Mesodermal cell (in vitro differentiated cells): ENCODE measurements at regions not wholly inside any gene's neighbourhood (a gene's known extent, or its start where the extent isn't known, plus 50 kb on each side); places are given as distances from the start of the nearest gene placed in this dataset.
A peak's percentile ranks its signal among the peaks of the same experiment; 100 is the strongest.

Experiments used
- H3K27ac ChIP-seq: 2 replicates; pipeline ENCODE4 v1.7.0; 2013; ENCODE audit warnings: mild to moderate bottlenecking, low read depth, low read length, moderate library complexity; ENCODE audit not compliant: severe bottlenecking
- H3K36me3 ChIP-seq: 2 replicates; pipeline ENCODE4 v1.7.1; 2013; ENCODE audit warnings: mild to moderate bottlenecking, low read length, moderate library complexity; ENCODE audit not compliant: control insufficient read depth, insufficient read depth
- H3K4me1 ChIP-seq: one replicate; pipeline ENCODE4 v1.7.1; 2013; ENCODE audit warnings: mild to moderate bottlenecking, low read length; ENCODE audit not compliant: insufficient read depth, control insufficient read depth, poor library complexity, severe bottlenecking
- H3K4me3 ChIP-seq: 2 replicates; pipeline ENCODE4 v1.7.0; 2013; ENCODE audit warnings: low read length, control low read depth, mild to moderate bottlenecking; ENCODE audit not compliant: insufficient read depth, poor library complexity, severe bottlenecking; ENCODE audit errors: extremely low read depth
- H3K9me3 ChIP-seq: 2 replicates; pipeline ENCODE4 v1.7.1; 2013; ENCODE audit warnings: mild to moderate bottlenecking, low read length, moderate library complexity; ENCODE audit not compliant: control insufficient read depth
- WGBS, 2 experiments: methylation state at CpG; one replicate each; pipeline ENCODE4 v1.1.5; 2013; ENCODE audit warnings: missing lambda C conversion rate in 2 of 2; ENCODE audit not compliant: insufficient coverage in 2 of 2; 5-methylcytosine and 5-hydroxymethylcytosine counted together

GRCh38 chr7:35552691-35553090 is 142.2 kb downstream of the HERPUD2 start:
- H3K4me3 ChIP-seq = no peak overlapping the region
- H3K9me3 ChIP-seq = no peaks in the 10 kb centered on the region
- WGBS, 2 experiments = 57 to 92% methylated on average over 1 to 2 of the region's 2 CpGs
- no peaks in the 10 kb centered on the region for H3K36me3 ChIP-seq
- no peak overlapping the region for H3K27ac ChIP-seq
- H3K4me1 ChIP-seq = no peaks in the 10 kb centered on the region

- Histone ChIP-seq H3K9me3 (no peaks in the 10 kb centered on the region), H3K4me1 (no peaks in the 10 kb centered on the region), H3K36me3 (no peaks in the 10 kb centered on the region), H3K4me3 (no peak overlapping the region), H3K27ac (no peak overlapping the region)
- 44 to 50% methylated on average over 3 of the region's 3 CpGs for WGBS, 2 experiments
Observed at GRCh38 chr7:35551321-35552081, 143.4 kb downstream of the HERPUD2 start.

DNA sequence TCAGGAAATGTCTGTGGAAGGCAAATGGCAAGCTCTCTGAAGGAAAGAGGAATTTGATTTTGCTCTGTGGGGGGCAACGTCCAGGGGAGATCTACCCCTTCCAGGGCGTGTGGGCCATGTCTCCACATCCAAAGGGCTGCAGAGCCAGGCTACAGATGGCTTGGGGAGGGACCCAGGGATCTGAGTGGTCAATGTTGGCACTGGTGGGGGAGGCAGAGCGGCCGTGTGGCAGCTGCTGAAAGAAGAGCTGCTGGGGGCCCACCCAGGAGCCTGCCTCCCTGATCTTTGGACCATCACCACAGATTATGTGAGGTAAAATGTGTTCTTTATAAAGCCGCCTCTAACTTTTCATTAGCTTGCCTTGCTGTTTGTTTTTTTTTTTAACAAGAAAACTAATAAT is 144.1 kb downstream of the HERPUD2 start:
- no peak overlapping the region for H3K4me3 ChIP-seq
- no peaks in the 10 kb centered on the region for H3K9me3 ChIP-seq
- no peak overlapping the region for H3K27ac ChIP-seq
- no peaks in the 10 kb centered on the region for H3K36me3 ChIP-seq
- 88% methylated on average over 4 of the region's 5 CpGs; no CpG with 5 or more reads in 1 of the 2 experiments for WGBS, 2 experiments
- H3K4me1 ChIP-seq = no peaks in the 10 kb centered on the region

GRCh38 chr7:35549781-35550180 is 145.2 kb downstream of the HERPUD2 start:
- H3K27ac ChIP-seq = no peak overlapping the region
- H3K9me3 ChIP-seq = no peaks in the 10 kb centered on the region
- WGBS, 2 experiments = 83 to 100% methylated on average over 1 to 3 of the region's 3 CpGs
- H3K4me3 ChIP-seq = no peak overlapping the region
- H3K36me3 ChIP-seq = no peaks in the 10 kb centered on the region
- H3K4me1 ChIP-seq = no peaks in the 10 kb centered on the region

DNA sequence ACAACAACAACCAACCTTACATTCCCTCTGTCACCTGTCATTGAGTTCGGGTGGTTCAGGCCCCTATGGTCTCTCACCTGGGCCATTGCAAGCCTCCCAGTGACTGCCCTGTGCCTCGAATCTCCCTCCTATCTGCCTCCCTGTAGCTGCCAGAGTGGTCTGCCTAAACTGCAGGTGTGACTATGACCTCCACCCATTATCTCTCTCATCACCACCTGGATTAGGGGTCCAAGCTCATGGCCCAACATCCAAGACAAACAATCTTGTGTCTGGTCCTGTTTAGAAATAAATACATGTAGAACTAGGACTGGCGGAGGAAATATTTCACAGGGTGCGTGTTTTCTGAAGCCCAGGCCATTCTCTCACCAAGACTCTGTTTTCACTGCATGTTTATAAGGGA is 146.6 kb downstream of the HERPUD2 start:
- Histone ChIP-seq H3K36me3 (no peaks in the 10 kb centered on the region), H3K4me3 (no peak overlapping the region), H3K9me3 (no peaks in the 10 kb centered on the region), H3K27ac (no peak overlapping the region), H3K4me1 (no peaks in the 10 kb centered on the region)
- WGBS, 2 experiments = 88 to 93% methylated on average over 4 of the region's 4 CpGs

- 89 to 100% methylated on average over 4 to 6 of the region's 7 CpGs for WGBS, 2 experiments
- no peaks in the 10 kb centered on the region for H3K4me1 ChIP-seq
Observed at GRCh38 chr7:35546691-35547429, 148.1 kb downstream of the HERPUD2 start.

GRCh38 chr7:35545831-35546230 is 149.1 kb downstream of the HERPUD2 start:
- Histone ChIP-seq H3K4me3 (no peak overlapping the region), H3K4me1 (no peaks in the 10 kb centered on the region), H3K27ac (no peak overlapping the region), H3K9me3 (no peaks in the 10 kb centered on the region), H3K36me3 (no peaks in the 10 kb centered on the region)
- WGBS, 2 experiments = 92 to 100% methylated on average over 2 to 4 of the region's 5 CpGs

More at GRCh38 chr7:35546691-35547429, 148.1 kb downstream of the HERPUD2 start:
- Histone ChIP-seq H3K36me3 (no peaks in the 10 kb centered on the region), H3K27ac (no peak overlapping the region), H3K9me3 (no peaks in the 10 kb centered on the region), H3K4me3 (no peak overlapping the region)

DNA sequence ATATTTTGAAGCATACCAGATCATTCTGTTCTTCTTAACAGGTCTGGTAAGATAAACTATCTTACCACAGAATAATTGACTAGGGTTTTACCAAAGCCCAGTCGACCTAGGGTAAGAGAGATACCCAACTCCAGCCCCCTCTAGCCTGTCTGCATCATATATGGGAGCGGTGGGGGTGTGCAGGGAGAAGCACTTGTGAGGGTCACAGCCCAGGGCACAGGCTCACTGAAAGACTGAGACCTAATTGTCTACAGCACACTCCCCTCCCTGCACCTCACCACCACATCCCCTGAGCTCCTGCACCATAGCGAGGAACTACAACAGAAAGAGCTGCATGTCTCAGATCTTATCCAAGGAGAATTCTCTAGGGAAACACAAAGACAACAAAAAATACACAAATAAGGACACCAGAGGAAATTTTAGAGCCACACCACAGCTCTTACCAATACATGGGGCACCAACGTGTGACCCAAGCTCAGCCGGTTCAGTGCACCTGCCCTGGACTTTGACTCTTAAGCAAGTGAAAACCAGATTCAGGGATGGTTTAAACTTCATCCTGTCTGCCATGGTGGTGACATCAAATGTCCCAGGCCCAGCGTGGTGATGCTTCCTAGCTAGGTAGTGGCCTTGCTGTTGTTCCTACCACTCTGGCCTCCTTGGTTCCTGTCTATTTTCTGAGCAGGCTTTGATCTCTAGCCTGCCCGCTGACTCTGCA is 150.8 kb downstream of the HERPUD2 start:
- Histone ChIP-seq H3K27ac (no peak overlapping the region), H3K36me3 (no peaks in the 10 kb centered on the region), H3K4me3 (no peak overlapping the region), H3K4me1 (no peaks in the 10 kb centered on the region), H3K9me3 (no peaks in the 10 kb centered on the region)
- WGBS, 2 experiments = 91 to 99% methylated on average over 3 to 4 of the region's 7 CpGs

GRCh38 chr7:35537067-35538023 is 157.6 kb downstream of the HERPUD2 start:
- Histone ChIP-seq H3K4me1 (no peaks in the 10 kb centered on the region), H3K9me3 (no peaks in the 10 kb centered on the region), H3K4me3 (peak overlapping the region; percentile 31), H3K27ac (no peak overlapping the region), H3K36me3 (no peaks in the 10 kb centered on the region)
- 9 to 13% methylated on average over 22 to 29 of the region's 43 CpGs for WGBS, 2 experiments

GRCh38 chr7:35536396-35536826 is 158.5 kb downstream of the HERPUD2 start:
- WGBS, 2 experiments = 94 to 98% methylated on average over 7 to 10 of the region's 11 CpGs
- H3K9me3 ChIP-seq = no peaks in the 10 kb centered on the region

More at GRCh38 chr7:35536396-35536826, 158.5 kb downstream of the HERPUD2 start:
- no peak overlapping the region for H3K4me3 ChIP-seq
- no peak overlapping the region for H3K27ac ChIP-seq
- H3K36me3 ChIP-seq = no peaks in the 10 kb centered on the region
- H3K4me1 ChIP-seq = no peaks in the 10 kb centered on the region
